SK-N-SH (cell line): ENCODE measurements at regions not wholly inside any gene's neighbourhood (a gene's known extent, or its start where the extent isn't known, plus 50 kb on each side); places are given as distances from the start of the nearest gene placed in this dataset.
"Not testable (repeated sequence)": the region's sequence is repeated elsewhere in the genome, so short reads cannot be mapped to it uniquely, and the experiment has no call there.

ENCODE experiments used
- EZH2phosphoT487 ChIP-seq: fragments of 200-600 bp; sonication (generic); IDR thresholded peaks from 2 replicates; pipeline ENCODE4 v1.6.1; 2017; ENCODE audit warnings: low read depth, mixed run types, mild to moderate bottlenecking, antibody characterized with exemption, moderate library complexity, borderline replicate concordance
- FOXJ3 ChIP-seq: sonication (generic); formaldehyde crosslinking; IDR thresholded peaks from 2 replicates; pipeline ENCODE4 v1.5.1; 2020; ENCODE audit warnings: mild to moderate bottlenecking, missing genetic modification reagents
- GABPA ChIP-seq: IDR thresholded peaks from 2 replicates; pipeline ENCODE4 v1.4.0; 2012; ENCODE audit warnings: low read depth, mild to moderate bottlenecking
- RAD21 ChIP-seq: IDR thresholded peaks from 2 replicates; pipeline ENCODE4 v1.6.1; 2012; ENCODE audit warnings: mild to moderate bottlenecking, low read length
- TF ChIP-seq, protein P1 (sequence below): fragments of 200-600 bp; sonication (generic); IDR thresholded peaks from 2 replicates; pipeline ENCODE4 v1.6.1; 2017; ENCODE audit warnings: antibody characterized with exemption, mild to moderate bottlenecking, moderate library complexity

DNA sequence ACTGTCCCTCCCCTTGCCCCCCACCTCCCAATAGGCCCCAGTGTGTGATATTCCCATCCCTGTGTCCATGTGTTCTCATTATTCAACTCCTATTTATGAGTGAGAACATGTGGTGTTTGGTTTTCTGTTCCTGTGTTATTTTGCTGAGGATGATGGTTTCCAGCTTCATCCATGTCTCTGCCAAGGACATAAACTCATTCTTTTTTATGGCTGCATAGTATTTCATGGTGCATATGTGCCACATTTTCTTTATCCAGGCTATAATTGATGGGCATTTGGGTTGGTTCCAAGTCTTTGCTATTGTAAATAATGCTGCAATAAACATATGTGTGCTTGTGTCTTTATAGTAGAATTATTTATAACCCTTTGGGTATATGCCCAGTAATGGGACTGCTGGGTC lies 233.5 kb upstream of the MAF start:
- TF ChIP-seq, protein P1, sequence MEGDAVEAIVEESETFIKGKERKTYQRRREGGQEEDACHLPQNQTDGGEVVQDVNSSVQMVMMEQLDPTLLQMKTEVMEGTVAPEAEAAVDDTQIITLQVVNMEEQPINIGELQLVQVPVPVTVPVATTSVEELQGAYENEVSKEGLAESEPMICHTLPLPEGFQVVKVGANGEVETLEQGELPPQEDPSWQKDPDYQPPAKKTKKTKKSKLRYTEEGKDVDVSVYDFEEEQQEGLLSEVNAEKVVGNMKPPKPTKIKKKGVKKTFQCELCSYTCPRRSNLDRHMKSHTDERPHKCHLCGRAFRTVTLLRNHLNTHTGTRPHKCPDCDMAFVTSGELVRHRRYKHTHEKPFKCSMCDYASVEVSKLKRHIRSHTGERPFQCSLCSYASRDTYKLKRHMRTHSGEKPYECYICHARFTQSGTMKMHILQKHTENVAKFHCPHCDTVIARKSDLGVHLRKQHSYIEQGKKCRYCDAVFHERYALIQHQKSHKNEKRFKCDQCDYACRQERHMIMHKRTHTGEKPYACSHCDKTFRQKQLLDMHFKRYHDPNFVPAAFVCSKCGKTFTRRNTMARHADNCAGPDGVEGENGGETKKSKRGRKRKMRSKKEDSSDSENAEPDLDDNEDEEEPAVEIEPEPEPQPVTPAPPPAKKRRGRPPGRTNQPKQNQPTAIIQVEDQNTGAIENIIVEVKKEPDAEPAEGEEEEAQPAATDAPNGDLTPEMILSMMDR: not testable (repeated sequence)
- TF ChIP-seq EZH2phosphoT487; FOXJ3 (CRISPR knock-in tag); RAD21; GABPA: not testable (repeated sequence)
